ENCODE measurements at regions not wholly inside any gene's neighbourhood (a gene's known extent, or its start where the extent isn't known, plus 50 kb on each side); places are given as distances from the start of the nearest gene placed in this dataset.
"Not testable (repeated sequence)": the region's sequence is repeated elsewhere in the genome, so short reads cannot be mapped to it uniquely, and the experiment has no call there.

DNA sequence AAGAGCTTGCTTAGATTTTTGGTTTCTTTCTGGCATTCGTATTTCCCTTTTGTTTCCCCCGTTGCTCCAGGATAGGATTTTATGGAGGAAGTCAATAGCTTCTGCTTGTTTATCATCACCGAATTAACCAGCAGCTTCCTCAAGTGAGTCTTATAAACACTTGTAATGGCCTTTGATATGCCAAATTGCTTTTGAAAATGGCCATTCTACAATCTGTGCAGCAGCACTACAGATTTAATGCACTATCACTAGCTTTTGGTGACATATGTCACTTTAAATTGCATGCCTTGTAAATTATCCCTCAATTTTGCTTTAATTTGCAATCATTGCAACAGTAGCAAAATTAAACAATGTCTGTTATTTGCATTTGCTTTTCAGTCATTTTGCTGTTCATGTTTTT, 774.7 kb downstream of the METTL4 start:
- DNase-seq (ENCODE audit: low read depth in 1 of 2, low spot score in 1 of 2), result no peak

DNA sequence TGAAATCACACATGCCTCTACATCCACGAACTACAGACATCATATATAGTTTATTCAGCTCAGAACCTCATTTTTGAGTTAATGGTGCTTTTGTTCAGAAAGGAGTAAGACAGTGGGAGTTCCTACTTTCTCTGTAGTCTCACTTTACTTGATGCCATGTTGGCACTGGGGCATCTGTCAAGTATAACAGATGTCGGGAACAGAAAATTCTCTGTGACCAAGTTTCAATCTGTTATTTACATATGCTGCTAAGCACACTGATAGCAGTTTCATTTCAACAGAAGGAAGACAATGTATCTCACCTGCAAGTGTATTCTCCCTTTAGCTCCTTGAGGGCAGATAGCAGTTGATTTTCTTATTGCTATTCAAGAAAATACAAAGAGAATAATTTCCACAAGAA, 774.1 kb downstream of the METTL4 start:
- no peak for DNase-seq (ENCODE audit: low read depth in 1 of 2, low spot score in 1 of 2)

- DNase-seq (ENCODE audit: low read depth in 1 of 2, low spot score in 1 of 2), result no peak
Observed at GRCh38 chr18:1805521-1805920, 765.8 kb downstream of the METTL4 start.

DNA sequence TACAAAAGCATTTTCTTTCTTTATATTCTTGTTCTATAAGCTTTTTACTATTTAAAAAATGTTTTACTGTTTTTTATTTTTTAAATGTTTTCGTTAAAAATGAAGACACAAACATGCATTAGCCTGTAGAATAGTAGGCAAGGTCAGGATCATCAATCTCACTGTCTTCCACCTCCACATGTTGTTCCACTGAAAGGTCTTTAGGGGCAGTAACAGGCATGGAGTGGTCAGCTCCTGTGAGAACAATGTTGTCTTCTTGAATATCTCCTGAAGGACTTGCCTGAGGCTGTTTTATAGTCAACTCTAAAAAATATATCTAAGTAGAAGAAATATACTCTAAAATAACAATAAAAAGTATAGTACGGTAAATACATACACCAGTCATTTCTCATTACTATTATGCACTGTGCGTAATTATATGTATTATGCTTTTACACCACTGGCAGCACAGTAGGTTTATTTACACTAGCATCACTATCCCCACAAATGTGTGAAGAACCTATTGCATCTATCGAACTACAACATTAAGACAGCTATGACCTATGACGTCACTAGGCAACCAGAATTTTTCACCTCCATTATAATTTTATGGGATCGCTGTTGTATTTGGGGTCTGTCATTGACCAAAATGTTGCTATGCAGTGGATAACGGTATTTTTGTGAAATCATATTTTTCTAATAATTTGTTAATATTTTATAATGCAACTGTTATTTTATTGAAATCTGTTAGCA, 764.3 kb downstream of the METTL4 start:
- DNase-seq (ENCODE audit: low read depth in 1 of 2, low spot score in 1 of 2), result no peak

GRCh38 chr18:1811282-1811681, 760.0 kb downstream of the METTL4 start:
- no peak for DNase-seq (ENCODE audit: low read depth in 1 of 2, low spot score in 1 of 2)

DNA sequence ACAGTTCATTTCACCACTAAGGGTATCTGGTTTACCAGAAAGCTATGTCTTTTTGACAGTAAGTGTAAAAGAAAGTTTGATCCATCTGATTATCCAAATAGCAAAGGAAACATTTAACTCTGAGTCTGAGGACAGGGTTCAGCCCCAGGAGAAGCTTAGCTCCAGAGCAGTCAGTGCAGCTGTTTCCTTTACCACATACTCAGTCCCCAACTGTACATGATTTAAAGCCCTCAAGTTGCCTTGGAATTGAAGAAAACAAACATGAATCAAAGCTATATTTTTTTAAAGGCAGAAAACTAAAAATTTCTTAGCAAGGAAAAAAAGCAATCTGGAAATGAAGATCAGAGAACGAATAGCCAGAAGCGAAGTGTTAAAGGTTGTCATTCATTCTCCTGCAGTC, 746.0 kb downstream of the METTL4 start:
- DNase-seq (ENCODE audit: low read depth in 1 of 2, low spot score in 1 of 2), result no peak

DNA sequence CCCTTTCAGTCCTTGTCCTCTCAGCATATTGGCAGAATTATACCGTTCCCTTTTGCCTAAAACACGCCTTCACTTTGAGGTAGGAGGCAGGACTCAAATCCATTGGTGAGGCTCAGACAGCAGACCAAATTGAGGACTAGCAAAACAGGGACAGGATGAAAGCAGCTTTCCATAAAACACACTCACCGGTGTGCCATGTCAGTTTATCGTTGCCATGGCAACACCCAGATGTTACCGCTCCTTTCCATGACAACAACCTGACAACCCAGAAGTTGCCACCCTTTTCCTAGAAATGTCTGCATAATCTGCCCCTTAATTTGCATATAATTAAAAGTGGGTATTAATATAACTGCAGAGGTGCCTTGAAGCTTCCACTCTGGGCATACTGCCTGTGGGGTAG, 730.4 kb downstream of the METTL4 start:
- no peak for DNase-seq (ENCODE audit: low read depth in 1 of 2, low spot score in 1 of 2)

GRCh38 chr18:1846640-1847039, 724.7 kb downstream of the METTL4 start:
- no peak for DNase-seq (ENCODE audit: low read depth in 1 of 2, low spot score in 1 of 2)

DNA sequence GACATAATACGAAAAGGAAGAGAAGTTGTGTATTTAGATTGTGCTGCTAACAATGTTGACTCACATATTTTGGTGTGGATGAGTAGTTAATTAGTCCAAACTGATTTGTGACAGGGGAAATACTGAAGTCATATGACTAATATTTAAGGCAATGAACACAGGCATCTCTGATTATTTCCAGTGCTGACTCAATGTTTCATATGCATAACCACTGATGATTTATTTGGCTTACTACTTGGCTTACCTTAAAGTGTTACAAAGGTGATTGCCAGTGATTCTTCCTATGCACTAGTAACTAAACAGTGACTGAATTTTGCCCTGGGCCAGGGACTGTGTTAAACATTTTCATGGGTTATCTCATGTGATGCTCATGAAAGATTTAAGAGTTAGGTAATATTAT, 722.6 kb downstream of the METTL4 start:
- DNase-seq (ENCODE audit: low read depth in 1 of 2, low spot score in 1 of 2), result no peak

- DNase-seq (ENCODE audit: low read depth in 1 of 2, low spot score in 1 of 2), result no peak
Observed at GRCh38 chr18:1849386-1849785, 721.9 kb downstream of the METTL4 start.

DNA sequence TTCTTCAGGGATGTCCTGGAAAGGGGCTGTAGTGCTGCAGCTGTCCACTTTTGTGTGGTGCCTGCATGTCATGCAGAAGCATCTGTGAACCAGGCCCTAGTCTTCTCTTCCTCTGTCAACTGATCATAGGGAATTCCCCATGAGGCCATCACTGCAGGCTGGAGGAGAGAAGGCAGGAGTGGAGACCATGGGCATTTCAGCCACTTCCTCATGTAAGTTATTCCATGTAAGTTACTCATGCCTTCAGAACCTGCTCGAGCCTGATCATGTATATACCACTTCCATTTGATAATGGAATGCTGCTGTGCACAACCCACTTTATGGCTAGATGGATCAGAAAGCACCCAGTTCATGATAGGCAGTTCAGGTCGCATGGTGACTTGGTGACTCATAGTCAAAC, 714.0 kb downstream of the METTL4 start:
- not testable (repeated sequence) for DNase-seq (ENCODE audit: low read depth in 1 of 2, low spot score in 1 of 2)

GRCh38 chr18:1861473-1861872, 709.8 kb downstream of the METTL4 start:
- no peak for DNase-seq (ENCODE audit: low read depth in 1 of 2, low spot score in 1 of 2)

DNA sequence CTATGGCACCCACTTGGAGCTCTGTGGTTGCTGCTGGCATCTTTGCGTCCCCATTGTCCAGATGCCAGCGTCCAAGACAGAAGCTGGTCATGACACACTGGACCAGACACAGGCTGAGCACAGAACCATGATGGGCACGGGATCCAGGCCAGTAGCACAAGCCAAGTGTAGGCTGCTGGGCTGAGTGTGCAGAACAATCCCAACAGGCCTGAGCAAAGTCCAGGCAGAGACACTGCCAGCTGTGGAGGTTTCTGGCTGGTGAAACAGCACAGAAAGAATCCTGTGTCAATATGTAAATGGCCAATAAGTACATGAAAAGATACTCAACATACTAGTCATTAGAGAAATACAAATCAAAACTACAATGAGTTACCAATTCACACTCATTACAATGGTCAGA, 705.4 kb downstream of the METTL4 start:
- no peak for DNase-seq (ENCODE audit: low read depth in 1 of 2, low spot score in 1 of 2)

GRCh38 chr18:1872274-1872673, 699.0 kb downstream of the METTL4 start:
- DNase-seq (ENCODE audit: low read depth in 1 of 2, low spot score in 1 of 2), result no peak

- DNase-seq (ENCODE audit: low read depth in 1 of 2, low spot score in 1 of 2), result no peak
Observed at GRCh38 chr18:1875219-1875618, 696.1 kb downstream of the METTL4 start.

DNA sequence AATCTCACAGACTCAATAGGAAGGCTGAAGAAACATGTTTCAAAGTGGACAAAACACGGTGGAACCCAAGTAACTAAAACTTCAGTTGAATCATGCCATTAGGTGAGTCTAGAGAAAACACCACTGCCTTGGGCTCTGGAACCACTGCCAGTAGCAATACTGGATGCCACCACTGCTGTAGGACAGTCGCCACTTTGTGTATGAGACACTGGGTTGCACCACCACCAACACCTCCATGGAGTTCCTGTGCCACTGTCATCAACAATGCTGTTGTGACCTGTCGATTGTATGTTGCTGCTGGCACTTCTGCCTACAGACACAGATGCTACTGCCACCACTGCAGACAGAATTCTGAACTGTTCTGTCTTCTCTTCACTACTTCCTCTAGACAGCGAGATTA, 686.7 kb downstream of the METTL4 start:
- no peak for DNase-seq (ENCODE audit: low read depth in 1 of 2, low spot score in 1 of 2)

DNA sequence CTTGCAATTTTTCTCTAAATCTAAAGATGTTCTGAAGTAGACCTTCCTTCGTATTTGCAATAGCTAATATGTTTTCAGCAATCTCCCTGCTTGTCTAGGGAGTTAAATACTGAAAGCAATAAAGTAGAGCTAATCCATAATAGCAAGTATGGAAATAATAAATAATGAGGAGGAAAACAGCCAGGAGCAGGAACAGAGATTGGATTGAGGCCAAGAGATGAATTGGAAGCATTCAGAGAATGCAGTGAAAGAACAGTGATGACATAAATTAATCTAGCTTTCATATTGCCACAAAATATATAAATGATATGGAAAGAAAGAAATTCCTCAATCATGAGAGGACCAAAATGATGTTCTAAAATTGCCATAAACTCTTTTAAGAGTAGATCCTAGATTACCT, 679.7 kb downstream of the METTL4 start:
- no peak for DNase-seq (ENCODE audit: low read depth in 1 of 2, low spot score in 1 of 2)

- no peak for DNase-seq (ENCODE audit: low read depth in 1 of 2, low spot score in 1 of 2)
Observed at GRCh38 chr18:1892191-1892590, 679.1 kb downstream of the METTL4 start.

DNA sequence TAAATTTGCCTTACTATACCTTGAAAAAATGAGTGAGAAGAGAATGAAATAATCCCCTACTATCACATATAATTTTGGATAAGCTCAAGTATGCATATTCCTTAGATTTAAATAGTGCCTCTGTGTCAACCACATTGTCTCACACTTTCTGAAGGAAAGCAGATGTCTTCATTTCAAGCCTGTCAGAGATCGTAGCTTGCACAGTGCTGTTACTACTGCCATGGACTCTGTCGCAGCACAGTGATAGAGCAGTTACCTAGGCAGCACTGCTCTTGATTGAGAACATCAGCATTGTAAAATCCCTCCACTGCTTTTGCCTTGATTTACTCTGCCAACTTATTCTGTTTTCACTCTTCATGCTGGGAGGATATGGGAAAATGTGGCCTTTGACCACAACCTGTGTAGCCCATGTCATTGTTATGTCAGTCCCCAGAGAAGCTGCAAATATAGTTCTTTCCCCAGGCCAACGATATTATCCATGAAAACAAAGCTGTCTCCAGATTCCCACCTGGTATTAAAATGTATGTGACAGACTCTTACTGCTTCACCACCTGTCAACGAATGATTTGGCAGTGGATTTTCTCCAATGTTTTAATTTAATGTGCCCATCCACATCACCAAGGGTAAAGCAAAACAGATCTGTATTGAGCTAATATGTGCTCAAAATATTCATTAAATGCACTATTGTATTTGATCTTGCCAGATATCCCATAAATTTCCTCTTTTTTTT, 675.7 kb downstream of the METTL4 start:
- no peak for DNase-seq (ENCODE audit: low read depth in 1 of 2, low spot score in 1 of 2)

DNA sequence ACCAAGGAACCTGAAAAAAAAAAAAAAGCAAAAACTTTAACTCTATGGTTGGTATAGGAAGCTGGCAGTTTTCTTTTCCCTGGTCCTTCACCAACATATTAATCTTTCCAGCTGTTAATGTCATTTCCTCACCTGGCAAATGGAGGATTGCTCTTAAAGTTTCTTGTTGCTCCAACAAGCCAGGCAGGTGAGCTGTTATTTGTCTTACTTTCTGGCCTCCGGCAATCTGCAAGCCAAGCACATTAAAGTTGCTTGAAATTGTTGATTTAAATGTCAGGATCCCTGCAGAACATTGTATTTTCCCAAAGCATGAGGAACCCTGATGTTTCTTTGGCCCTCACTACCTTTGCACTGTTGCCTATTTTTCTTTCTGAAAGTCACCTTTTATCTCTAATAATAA, 664.9 kb downstream of the METTL4 start:
- DNase-seq (ENCODE audit: low read depth in 1 of 2, low spot score in 1 of 2), result no peak

DNA sequence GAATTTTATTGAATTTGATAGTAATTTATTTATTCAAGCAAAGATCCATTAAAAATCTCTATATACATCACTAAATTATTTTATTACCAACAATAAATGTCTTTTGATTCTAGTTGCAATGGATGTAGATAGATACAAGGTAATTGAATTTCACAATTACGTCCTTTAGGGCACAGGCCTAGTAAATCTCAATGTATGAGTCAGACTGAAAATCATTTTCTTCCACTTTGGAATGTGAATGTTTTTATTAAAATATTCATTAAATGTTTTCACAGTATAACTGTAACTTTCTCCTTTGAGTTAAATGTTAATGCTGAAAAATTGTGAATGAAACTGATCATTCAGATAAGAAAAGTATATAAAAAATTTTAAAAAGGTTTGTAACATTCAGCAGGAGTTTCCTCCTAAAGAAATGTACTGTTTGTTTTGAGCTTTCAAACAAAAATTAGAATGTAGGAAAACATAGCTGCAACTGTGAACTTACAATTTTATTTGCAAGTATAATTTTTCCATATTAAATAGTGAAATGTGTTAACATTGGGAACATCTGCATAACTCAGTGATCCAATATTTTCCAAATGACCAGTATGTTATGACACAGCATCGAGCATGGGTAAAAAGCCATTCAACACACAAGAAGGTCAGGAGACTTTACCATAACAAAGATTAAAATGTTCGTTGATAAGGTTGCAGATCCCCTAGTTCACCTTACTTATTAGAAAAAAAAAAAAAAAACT, 663.7 kb downstream of the METTL4 start:
- no peak for DNase-seq (ENCODE audit: low read depth in 1 of 2, low spot score in 1 of 2)

DNA sequence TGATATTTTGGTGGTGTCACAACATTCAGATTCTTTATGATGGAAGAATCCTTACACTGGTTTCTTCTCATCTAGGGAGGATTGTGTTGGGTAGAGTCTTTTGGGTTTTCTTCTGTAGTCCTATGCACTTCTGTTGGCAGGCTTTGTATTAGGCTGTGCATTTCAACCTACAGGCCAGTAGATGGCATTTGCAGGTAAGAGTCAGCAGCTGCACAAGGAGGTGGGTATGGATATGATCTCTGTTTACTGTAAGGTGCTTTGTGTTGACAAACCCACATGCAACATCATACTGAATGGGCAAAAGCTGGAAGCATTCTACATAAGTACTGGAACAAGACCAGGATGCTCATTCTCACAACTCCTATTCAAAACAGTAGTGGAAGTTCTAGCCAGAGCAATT, 656.8 kb downstream of the METTL4 start:
- DNase-seq (ENCODE audit: low read depth in 1 of 2, low spot score in 1 of 2), result no peak

Measured in stimulated activated CD4-positive, alpha-beta T cell treated with anti-CD3 and anti-CD28 coated beads, Interleukin-15, amount 100 ng/mL, for 1 hour (primary cell).